RWPE2 (cell line): ENCODE measurements at regions not wholly inside any gene's neighbourhood (a gene's known extent, or its start where the extent isn't known, plus 50 kb on each side); places are given as distances from the start of the nearest gene placed in this dataset.

ENCODE experiments used
- ATAC-seq: fragments of 200-7000 bp; cut with Tn5 transposase; 3 replicates; pipeline ENCODE4 v1.9.1; 2021; ENCODE audit warnings: low read depth
- DNase-seq: peaks from one replicate; pipeline ENCODE4 v3.0.0-alpha.2; 2020; ENCODE audit warnings: low spot score
- H3K27ac ChIP-seq: fragments of 450-650 bp; 2 replicates; pipeline ENCODE4 v1.5.1; 2017; ENCODE audit warnings: mild to moderate bottlenecking; ENCODE audit not compliant: poor library complexity, severe bottlenecking
- H3K27me3 ChIP-seq: fragments of 250-450 bp; sonication (Bioruptor Pico); 2 replicates; pipeline ENCODE4 v1.5.1; 2021; ENCODE audit warnings: mild to moderate bottlenecking, moderate library complexity; ENCODE audit not compliant: insufficient read depth, poor library complexity, severe bottlenecking
- H3K36me3 ChIP-seq: fragments of 250-450 bp; sonication (Bioruptor Pico); 2 replicates; pipeline ENCODE4 v1.5.1; 2020; ENCODE audit warnings: low read depth, mild to moderate bottlenecking, moderate library complexity
- H3K4me1 ChIP-seq: fragments of 250-450 bp; sonication (Bioruptor Pico); 2 replicates; pipeline ENCODE4 v1.5.1; 2021; ENCODE audit warnings: mild to moderate bottlenecking, moderate library complexity; ENCODE audit not compliant: insufficient read depth, poor library complexity, severe bottlenecking
- H3K4me3 ChIP-seq: fragments of 250-450 bp; sonication (Bioruptor Pico); 2 replicates; pipeline ENCODE4 v1.5.1; 2021; ENCODE audit warnings: mild to moderate bottlenecking, moderate library complexity; ENCODE audit not compliant: severe bottlenecking
- H3K9me3 ChIP-seq: fragments of 250-450 bp; sonication (Bioruptor Pico); 2 replicates; pipeline ENCODE4 v1.5.1; 2021; ENCODE audit warnings: mild to moderate bottlenecking, moderate library complexity; ENCODE audit not compliant: severe bottlenecking
- TF ChIP-seq, protein P1 (sequence below): fragments of 450-650 bp; IDR thresholded peaks from one replicate; pipeline ENCODE4 v1.5.1; 2017; ENCODE audit warnings: mild to moderate bottlenecking, moderate library complexity; ENCODE audit not compliant: poor library complexity, severe bottlenecking

DNA sequence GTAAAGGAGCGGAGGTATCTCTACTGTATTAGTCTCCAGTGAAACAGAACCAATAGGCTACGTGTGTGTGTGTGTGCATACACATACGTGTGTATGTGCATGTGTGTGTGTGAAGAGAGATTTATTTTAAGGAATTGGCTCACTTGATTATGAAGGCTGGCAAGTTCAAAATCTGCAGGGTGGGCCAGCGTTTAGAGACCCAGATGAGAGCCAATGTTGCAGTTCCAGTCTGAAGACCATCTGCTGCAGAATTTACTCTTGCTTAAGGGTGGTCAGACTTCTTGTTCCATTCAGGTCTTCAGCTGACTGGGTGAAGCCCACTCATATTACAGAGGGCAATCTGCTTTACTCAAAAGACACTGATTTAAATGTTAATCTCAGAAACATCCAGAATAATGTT lies 119.2 kb downstream of the FGF18 start:
- ATAC-seq = no peak
- no peaks in the 10 kb centered on the region for H3K4me1 ChIP-seq
- H3K36me3 ChIP-seq = no peaks in the 10 kb centered on the region
- no peak overlapping the region for H3K4me3 ChIP-seq
- H3K27me3 ChIP-seq = no peaks in the 10 kb centered on the region
- H3K27ac ChIP-seq = no peak overlapping the region
- TF ChIP-seq, protein P1, sequence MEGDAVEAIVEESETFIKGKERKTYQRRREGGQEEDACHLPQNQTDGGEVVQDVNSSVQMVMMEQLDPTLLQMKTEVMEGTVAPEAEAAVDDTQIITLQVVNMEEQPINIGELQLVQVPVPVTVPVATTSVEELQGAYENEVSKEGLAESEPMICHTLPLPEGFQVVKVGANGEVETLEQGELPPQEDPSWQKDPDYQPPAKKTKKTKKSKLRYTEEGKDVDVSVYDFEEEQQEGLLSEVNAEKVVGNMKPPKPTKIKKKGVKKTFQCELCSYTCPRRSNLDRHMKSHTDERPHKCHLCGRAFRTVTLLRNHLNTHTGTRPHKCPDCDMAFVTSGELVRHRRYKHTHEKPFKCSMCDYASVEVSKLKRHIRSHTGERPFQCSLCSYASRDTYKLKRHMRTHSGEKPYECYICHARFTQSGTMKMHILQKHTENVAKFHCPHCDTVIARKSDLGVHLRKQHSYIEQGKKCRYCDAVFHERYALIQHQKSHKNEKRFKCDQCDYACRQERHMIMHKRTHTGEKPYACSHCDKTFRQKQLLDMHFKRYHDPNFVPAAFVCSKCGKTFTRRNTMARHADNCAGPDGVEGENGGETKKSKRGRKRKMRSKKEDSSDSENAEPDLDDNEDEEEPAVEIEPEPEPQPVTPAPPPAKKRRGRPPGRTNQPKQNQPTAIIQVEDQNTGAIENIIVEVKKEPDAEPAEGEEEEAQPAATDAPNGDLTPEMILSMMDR = no peak
- DNase-seq = no peak
- no peaks in the 10 kb centered on the region for H3K9me3 ChIP-seq

DNA sequence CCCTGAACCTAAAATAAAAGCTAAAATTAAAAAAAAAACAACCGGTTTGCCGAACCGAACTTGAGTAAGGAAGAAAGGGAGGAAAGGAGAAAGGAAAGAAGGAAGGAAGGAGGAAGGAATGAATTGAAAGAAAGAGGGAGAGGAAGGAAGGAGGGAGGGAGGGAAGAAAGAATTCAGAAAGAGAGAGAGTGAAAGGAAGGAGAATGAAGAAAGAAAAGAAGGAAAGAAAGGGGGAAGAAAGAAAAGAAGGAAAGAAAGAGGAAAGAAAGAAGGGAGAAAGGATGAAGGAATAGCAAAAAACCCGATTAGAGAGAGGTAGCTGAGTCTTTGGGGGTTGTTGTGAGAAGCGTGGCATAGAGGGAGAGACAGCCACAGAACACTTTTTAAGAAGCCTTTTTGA lies 121.4 kb downstream of the FGF18 start:
- H3K9me3 ChIP-seq = no peaks in the 10 kb centered on the region
- no peak overlapping the region for H3K27ac ChIP-seq
- no peaks in the 10 kb centered on the region for H3K4me1 ChIP-seq
- H3K4me3 ChIP-seq = no peak overlapping the region
- DNase-seq (no peak), ATAC-seq (no peak)
- TF ChIP-seq, protein P1 = no peak
- no peaks in the 10 kb centered on the region for H3K27me3 ChIP-seq
- H3K36me3 ChIP-seq = no peaks in the 10 kb centered on the region

DNA sequence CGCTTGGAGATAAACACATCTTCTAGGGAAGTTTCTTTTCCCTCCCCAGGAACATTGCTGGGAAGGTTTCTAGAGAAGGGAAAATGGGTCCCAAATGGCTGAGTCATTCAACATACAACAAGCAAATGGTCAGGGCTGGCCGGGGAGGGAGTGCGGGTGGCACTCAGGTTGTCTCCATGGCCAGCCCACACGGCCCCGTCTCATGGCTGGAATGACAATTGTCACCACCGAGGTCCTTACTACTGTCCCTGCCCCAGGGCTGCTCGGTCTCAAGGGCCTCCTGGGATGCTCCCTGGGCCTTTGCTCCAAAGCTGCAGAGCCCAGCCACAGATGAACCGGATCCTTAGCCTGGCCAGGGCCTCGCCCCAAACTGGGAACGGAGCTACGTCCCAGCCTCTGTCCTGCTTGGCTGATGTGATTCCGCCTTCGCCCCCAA lies 121.9 kb downstream of the FGF18 start:
- H3K4me1 ChIP-seq = no peaks in the 10 kb centered on the region
- TF ChIP-seq, protein P1 = no peak
- DNase-seq (no peak), ATAC-seq (no peak)
- H3K27me3 ChIP-seq = no peaks in the 10 kb centered on the region
- no peaks in the 10 kb centered on the region for H3K36me3 ChIP-seq
- H3K4me3 ChIP-seq = no peak overlapping the region
- H3K27ac ChIP-seq = no peak overlapping the region
- no peaks in the 10 kb centered on the region for H3K9me3 ChIP-seq

DNA sequence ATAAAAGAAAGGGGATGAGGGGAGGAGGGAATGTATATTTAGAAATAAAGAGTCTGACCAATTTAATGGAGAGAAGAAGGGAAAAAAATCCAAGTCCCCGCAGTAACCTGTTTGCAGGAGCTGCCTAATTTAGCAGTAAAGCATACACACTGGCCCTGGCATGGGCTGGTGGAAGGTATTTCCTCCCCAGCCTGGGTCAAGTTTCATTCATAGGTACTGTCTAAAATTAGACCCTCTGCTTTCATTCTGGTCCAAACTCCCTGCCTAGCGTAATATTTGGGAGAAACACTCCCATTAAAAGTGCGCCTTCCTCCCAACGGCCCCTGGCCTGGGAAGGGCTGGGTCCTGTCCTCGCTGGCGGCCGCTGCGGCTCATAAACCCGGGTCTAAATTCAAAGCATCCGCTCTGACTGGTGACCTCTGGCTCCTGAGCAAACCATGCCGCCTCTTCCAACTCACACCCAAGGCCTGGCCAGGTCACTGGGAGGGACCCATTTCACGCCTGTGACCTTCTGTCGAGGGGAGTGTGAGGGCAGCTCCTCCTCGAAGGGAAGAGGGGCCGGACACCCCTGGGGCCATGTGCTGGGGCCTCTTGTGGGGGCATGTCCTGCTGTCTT lies 123.2 kb downstream of the FGF18 start:
- no peaks in the 10 kb centered on the region for H3K27me3 ChIP-seq
- TF ChIP-seq, protein P1 = no peak
- H3K4me1 ChIP-seq = no peaks in the 10 kb centered on the region
- ATAC-seq (no peak), DNase-seq (no peak)
- no peaks in the 10 kb centered on the region for H3K36me3 ChIP-seq
- H3K4me3 ChIP-seq = no peak overlapping the region
- no peaks in the 10 kb centered on the region for H3K9me3 ChIP-seq
- no peak overlapping the region for H3K27ac ChIP-seq

DNA sequence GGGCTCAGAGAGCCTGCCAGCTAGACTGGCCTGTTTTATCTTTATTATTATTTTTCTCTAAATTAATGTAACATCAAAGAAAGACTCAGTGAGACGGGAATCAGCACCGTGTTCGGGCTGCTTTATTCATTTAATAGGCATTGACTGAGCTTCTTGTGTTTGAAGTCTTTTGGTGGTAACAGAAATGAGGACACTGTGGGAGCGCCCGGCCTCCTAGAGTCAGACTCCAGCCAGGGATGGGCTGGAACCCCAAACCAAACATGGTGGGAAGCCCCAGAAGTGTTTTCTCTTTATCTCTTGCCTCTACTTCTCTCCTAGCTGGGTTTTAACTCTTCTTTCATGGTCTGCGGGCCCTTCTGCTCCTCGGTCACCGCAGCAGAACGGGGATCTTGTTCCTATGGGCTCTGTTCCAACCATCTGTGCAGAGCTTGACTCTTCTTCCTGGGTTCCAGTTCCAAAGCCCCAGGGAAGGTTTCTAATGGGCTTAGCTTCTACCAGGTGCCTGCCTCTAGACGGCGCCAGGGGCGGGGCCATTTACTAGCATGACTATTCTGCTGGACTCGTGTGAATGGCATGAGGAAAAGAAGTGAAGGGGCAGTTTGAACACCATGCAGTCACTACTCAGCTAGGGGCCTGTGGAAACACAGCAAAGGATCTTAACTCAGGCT lies 123.8 kb downstream of the FGF18 start:
- TF ChIP-seq, protein P1 = no peak
- H3K36me3 ChIP-seq = no peaks in the 10 kb centered on the region
- no peak overlapping the region for H3K4me3 ChIP-seq
- ATAC-seq (peak; percentile 45; the same call in 2 of the 3 replicates), DNase-seq (no peak)
- H3K9me3 ChIP-seq = no peaks in the 10 kb centered on the region
- no peaks in the 10 kb centered on the region for H3K27me3 ChIP-seq
- H3K4me1 ChIP-seq = no peaks in the 10 kb centered on the region
- no peak overlapping the region for H3K27ac ChIP-seq
